ENCODE measurements at regions not wholly inside any gene's neighbourhood (a gene's known extent, or its start where the extent isn't known, plus 50 kb on each side); places are given as distances from the start of the nearest gene placed in this dataset.
A peak's percentile ranks its signal among the peaks of the same experiment; 100 is the strongest.

DNA sequence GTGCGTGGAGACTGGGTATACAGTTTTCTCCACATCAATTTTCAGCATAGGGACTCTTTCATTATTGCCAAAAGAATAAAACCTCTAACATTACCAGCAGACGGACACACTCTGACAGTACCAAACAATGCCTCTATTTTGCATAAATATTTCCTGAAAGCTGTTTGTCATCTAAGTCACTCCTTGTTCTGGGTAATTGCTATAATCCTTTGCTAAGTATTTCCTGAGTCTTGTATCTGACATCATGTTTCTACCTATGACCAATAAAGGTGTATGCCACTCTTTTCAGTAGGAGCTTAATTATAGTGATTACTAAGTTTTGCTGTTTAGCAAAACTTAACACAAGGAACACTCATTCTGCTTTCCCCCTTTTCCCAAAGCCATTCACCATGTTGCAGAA lies 886.5 kb downstream of the SLITRK6 start:
- DNase-seq (ENCODE audit: low read depth in 4 of 4, low spot score in 1 of 4), result no peak

- DNase-seq (ENCODE audit: low read depth in 4 of 4, low spot score in 1 of 4), result no peak
Measured at GRCh38 chr13:84910423-84910822, 888.8 kb downstream of the SLITRK6 start.

GRCh38 chr13:84903391-84903790 lies 895.8 kb downstream of the SLITRK6 start:
- no peak for DNase-seq (ENCODE audit: low read depth in 4 of 4, low spot score in 1 of 4)

- DNase-seq (ENCODE audit: low read depth in 4 of 4, low spot score in 1 of 4), result no peak
Measured at GRCh38 chr13:84902243-84902642, 897.0 kb downstream of the SLITRK6 start.

- DNase-seq (ENCODE audit: low read depth in 4 of 4, low spot score in 1 of 4), result peak in 1 of 4 experiments; percentile 11
Measured at GRCh38 chr13:84896128-84896527, 903.1 kb downstream of the SLITRK6 start.

- no peak for DNase-seq (ENCODE audit: low read depth in 4 of 4, low spot score in 1 of 4)
Measured at GRCh38 chr13:84894749-84895148, 904.5 kb downstream of the SLITRK6 start.

DNA sequence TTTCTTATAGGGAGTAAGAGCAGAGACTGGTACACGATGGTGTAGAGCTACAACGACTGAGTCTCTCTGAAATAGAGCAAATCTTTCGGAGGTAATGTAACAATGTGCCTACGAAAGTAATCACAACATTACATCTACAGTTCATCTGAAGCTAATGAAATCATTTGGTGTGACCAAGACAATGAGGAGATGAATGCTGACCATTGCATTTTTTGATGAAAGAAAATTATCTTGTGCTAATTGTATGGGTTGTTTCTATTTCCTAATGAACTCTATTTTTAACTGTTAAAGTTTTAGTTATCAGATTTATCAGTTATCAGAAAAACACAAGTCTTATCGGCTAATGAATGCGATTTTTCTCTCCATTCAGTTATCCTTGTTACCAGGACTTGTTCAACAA lies 913.4 kb downstream of the SLITRK6 start:
- no peak for DNase-seq (ENCODE audit: low read depth in 4 of 4, low spot score in 1 of 4)

GRCh38 chr13:84873951-84874350 lies 925.3 kb downstream of the SLITRK6 start:
- DNase-seq (ENCODE audit: low read depth in 4 of 4, low spot score in 1 of 4), result no peak

- DNase-seq (ENCODE audit: low read depth in 4 of 4, low spot score in 1 of 4), result no peak
Measured at GRCh38 chr13:84870190-84870589, 929.0 kb downstream of the SLITRK6 start.

DNA sequence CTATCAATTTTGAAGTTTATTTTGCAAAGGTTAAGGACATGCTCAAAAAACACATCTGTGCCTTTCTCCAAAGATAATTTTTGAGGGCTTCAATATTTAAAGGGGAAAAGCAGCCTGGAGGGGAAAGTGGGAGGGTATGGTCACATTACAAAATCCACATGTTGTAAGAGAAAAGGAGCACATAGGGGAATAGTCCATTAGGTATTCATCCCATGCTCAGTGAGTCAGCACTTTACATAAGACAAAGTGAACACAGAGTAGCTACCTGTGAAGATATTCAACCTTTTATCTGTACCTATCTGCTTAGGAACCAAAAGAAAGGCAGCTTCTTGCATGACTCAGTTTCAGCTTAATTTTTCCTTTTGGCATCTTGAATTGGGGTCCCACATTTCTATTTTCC lies 932.0 kb downstream of the SLITRK6 start:
- no peak for DNase-seq (ENCODE audit: low read depth in 4 of 4, low spot score in 1 of 4)

GRCh38 chr13:84865783-84866221 lies 933.4 kb downstream of the SLITRK6 start:
- DNase-seq (ENCODE audit: low read depth in 4 of 4, low spot score in 1 of 4), result no peak

- DNase-seq (ENCODE audit: low read depth in 4 of 4, low spot score in 1 of 4), result no peak
Measured at GRCh38 chr13:84864341-84864740, 934.9 kb downstream of the SLITRK6 start.

DNA sequence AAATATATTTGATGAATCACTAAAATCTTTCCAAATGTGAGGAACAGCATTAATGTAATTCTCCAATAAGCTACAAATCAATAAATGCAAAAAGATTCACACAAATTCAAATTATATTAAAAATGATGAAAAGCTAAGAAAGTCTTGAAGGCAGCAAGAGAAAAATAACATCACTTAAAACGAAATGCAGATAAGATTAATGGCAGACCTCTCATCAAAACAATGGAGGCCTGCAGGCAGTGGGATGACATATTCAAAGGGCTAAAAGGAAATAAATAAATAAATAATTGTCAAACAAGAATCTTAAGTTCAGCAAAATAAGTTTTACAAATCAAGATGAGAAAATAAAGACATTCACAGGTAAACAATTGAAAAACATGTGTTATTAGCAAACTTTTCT lies 952.1 kb downstream of the SLITRK6 start:
- no peak for DNase-seq (ENCODE audit: low read depth in 4 of 4, low spot score in 1 of 4)

- DNase-seq (ENCODE audit: low read depth in 4 of 4, low spot score in 1 of 4), result no peak
Measured at GRCh38 chr13:84845907-84846619, 953.2 kb downstream of the SLITRK6 start.

DNA sequence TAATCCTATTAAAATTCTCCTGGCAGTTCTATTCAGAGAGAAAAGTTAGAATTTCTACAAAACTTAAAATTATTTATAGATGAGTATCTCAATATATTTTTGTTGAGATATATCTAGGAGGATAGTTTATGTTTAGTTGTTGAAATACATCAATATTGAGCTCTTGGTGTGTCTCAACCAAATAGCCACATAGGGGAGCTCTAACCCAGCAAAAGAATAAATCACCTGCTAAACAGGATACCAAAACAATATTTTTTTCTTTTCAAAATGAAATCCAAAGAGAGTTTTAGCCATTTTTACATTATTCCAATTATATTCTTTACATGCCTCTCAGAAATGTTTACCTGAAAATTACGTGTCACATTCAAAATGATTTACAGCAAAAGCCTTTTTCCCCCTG lies 954.7 kb downstream of the SLITRK6 start:
- DNase-seq (ENCODE audit: low read depth in 4 of 4, low spot score in 1 of 4), result no peak

- DNase-seq (ENCODE audit: low read depth in 4 of 4, low spot score in 1 of 4), result no peak
Measured at GRCh38 chr13:84843368-84843767, 955.9 kb downstream of the SLITRK6 start.

DNA sequence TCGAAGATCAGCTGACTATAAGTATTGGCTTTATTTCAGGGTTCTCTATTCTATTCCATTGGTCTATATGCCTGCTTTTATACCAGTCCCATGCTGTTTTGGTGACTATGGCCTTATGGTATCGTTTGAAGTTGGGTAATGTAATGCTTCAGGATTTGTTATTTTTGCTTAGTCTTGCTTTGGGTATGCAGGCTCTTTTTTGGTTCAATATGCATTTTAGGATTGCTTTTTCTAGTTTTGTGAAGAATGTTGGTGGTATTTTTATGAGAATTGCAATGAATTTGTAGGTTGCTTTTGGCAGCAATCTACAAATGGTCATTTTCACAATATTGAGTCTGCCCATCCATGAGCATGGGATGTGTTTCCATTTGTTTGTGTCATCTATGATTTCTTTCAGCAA lies 951.9 kb upstream of the SLITRK1 start:
- no peak for DNase-seq (ENCODE audit: low read depth in 4 of 4, low spot score in 1 of 4)

GRCh38 chr13:84831666-84832657 lies 949.7 kb upstream of the SLITRK1 start:
- DNase-seq (ENCODE audit: low read depth in 4 of 4, low spot score in 1 of 4), result no peak

GRCh38 chr13:84823528-84823927 lies 941.3 kb upstream of the SLITRK1 start:
- DNase-seq (ENCODE audit: low read depth in 4 of 4, low spot score in 1 of 4), result no peak

DNA sequence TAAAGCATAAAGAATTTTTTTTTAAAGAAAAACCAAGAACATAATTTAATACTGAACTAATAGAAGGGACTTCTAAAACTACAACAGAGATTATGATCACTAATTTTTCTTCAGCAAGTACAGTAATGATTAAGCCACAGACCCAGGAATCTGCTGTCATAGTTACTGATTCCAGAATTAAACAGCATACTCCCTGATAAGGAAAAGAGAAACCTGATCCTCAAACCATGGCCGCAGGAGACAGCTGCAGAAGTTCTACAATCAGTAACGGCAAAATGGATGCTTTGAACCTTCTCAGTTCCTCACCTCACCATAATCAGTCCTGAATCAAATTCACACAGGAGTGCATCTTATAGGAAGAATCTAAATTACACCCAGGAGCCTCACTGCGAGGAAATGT lies 939.0 kb upstream of the SLITRK1 start:
- no peak for DNase-seq (ENCODE audit: low read depth in 4 of 4, low spot score in 1 of 4)

GRCh38 chr13:84816567-84817105 lies 934.4 kb upstream of the SLITRK1 start:
- DNase-seq (ENCODE audit: low read depth in 4 of 4, low spot score in 1 of 4), result no peak

- no peak for DNase-seq (ENCODE audit: low read depth in 4 of 4, low spot score in 1 of 4)
Measured at GRCh38 chr13:84812789-84813188, 930.5 kb upstream of the SLITRK1 start.

Measured in stimulated activated CD4-positive, alpha-beta T cell treated with anti-CD3 and anti-CD28 coated beads, Interleukin-1b, Interleukin-23, amount 100 ng/mL, for 24 hours (primary cell).